ENCODE measurements at regions not wholly inside any gene's neighbourhood (a gene's known extent, or its start where the extent isn't known, plus 50 kb on each side); places are given as distances from the start of the nearest gene placed in this dataset.
"Not testable (repeated sequence)": the region's sequence is repeated elsewhere in the genome, so short reads cannot be mapped to it uniquely, and the experiment has no call there.

DNA sequence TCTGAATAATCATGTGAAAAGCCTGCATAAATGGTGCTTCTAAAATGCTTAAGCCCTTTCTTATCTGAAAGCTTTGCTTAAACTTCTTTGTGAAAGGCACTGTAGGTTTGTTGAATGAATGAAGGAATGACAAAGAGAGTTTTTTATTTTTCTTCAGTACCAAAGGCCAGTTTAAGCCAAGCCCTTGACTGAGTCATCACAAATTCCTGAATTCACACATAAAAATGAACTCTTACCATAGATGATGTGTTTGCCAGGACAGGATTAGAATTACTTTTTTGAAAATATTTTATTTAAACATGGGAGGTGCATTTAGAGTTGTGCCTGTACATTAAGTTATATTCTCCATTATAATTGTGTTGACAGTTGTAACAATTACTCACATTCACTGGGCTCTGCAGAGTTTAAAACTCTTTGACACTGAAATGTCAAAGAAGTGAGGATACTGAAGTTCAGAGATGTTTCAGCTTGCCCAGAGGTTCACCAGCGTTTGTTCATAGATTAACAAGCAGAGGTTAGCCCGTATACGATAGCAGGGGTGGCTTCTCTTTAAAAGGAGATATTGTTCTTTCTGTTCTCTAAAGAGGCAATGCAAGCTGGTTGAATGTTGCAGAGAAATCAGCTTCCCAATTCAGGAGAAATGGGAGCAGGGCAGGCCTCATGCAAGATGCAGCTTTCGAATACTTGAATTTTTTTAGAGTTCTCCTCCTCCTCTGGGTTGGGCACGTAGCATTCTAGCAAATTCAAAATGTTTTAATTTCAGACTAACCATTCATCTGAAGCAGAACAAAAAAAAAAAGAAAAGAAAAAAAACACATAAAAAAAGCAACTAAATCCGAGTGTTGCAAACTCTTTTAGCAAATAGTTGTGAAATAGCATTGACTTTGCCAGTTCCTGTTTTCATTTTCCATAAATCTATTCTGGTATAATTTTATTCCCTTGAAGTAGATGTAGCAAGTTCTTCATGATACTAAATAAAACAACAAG is 358.7 kb upstream of the KLF4 start:
- DNase-seq, result no peak

DNA sequence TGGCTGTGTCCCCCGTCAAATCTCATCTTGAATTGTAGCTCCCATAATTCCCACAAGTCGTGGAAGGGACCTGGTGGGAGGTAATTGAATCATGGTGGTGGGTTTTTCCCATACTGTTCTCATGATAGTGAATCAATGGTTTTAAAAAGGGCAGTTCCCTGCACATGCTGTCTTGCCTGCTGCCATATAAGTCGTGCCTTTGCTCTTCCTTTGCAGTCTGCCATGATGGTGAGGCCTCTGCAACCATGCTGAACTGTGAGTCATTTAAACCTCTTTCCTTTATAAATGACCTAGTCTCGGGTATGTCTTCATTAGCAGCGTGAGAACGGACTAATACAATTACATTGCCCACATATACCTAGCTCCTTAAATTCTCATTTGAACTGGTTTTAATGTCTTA is 353.0 kb upstream of the KLF4 start:
- no peak for DNase-seq

DNA sequence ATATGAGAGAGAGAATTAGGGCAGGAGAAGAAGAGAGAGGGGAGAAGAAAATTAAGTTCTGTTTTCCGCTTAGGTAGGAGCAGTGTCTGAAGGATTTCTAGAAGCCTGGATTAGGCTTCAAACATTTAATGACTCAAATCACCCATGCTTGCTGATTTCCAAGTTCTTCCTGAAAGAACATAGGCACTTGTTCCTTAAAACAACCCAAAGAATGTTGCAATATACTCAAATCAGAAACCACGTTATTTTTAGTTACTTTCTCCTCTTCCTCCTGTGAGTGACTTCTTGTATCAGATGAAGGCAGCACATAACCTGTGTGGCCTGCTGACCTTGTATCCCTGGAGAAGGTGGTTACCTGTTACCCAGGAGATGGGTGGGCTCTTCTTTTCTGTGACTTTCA is 351.5 kb upstream of the KLF4 start:
- DNase-seq, result no peak

DNA sequence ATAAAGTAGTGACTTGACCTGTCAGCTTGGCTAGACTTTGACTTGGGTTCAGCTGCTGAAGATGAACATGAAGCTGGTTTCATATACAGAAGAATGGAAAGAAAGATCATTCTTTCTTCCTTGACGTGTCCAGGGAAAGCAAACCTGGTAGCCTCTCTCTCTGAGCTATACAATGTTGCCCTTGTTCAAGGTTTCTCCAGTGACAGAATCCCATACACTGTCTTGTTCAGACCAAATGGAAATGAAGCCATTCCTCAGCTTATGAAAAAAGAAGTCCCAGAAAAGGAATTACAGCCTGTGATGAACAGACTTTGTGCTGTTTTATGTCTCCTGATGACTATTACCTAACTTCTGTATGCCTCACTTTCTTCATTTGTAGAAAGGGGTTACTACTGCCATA is 349.8 kb upstream of the KLF4 start:
- DNase-seq, result no peak

DNA sequence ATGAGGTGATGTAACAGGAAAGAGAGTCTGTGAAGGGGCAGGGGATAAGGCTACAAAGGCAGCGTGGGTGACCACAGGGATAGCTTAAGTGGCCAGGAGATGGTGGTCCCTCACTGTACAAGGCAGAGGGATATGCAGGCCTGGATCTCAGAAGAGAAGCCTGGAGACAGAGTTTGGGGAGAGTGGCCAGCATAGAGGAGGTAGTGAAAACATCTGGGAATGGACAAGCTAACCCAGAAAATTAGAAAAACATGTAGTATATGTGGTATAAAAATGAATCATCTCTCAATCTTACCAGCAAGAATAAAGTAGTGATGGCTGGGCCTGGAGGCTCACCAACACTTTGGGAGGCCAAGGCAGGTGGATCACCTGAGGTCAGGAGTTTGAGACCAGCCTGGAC is 349.2 kb upstream of the KLF4 start:
- no peak for DNase-seq

DNA sequence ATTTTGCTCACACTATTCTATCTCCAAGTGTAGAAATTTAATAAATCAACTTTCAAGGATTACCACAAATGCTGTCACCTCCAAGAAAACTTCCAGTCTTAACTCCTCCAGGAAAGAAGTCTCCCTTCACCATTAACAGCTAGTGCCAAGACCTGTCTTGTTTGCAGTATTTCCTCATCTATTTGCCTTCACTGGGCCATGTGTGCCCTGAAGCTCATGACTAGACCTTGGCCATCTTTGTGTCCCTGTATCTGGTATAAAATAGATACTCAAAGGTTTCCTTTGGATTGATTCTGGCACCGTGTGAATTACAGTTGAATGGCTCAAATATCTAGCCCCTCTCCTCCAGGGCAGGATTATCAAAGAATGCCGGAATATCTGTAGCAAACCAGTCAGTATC is 346.7 kb upstream of the KLF4 start:
- DNase-seq, result no peak

DNA sequence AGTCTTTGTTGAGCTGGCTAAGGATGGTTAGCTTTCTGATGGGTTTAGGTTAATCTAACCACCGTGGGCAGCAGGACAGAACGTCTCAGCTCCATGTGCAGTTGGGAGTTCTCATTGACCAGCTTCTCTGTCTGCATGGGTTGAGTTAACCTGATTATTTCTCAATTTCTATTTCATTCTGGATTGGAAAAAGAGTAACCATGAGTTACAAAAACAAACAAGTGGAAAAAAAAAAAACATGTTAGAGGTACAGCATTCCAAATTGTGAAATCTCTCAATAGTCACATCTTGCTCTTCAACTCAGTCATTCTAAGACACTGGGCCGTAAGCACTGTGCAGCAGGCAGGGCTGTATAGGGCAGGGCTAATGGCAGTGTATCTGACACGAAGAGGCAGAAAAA is 343.7 kb upstream of the KLF4 start:
- no peak for DNase-seq

DNA sequence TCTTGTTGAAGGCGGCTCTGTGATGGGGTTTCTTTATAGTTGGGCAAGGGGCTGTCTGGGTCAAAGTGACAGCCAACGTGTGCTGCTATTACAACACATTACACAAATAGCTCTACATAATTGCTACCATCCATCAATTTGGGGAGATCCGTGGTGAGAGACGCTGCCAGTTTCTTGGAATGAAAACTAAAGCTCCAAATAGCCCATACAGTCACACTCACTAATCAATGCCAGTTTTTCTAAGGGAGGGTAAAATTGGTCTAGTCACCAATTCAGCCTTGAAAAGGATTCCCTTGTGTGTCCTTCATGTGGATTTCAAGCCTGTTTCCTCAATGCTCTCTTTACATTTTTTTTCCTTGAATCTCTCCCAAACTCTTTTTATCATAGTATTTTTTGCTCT is 343.3 kb upstream of the KLF4 start:
- DNase-seq, result no peak

DNA sequence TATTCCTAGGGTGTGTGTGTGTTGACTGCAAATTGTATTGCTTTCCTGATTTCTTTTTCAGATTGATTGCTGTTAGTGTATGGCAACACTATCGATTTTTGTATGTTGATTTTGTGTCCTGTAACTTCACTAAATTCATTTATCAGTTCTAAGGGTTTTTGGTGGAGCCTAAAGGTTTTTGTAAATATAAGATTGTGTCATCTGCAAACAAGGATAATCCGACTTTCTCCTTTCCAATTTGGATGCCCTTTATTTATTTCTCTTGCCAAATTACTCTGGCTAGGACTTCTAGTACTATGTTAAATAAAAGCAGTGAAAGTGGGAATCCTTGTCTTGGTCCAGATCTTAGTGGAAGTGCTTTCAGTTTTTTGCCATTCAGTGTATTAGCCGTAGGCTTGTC is 340.9 kb upstream of the KLF4 start:
- DNase-seq, result no peak

DNA sequence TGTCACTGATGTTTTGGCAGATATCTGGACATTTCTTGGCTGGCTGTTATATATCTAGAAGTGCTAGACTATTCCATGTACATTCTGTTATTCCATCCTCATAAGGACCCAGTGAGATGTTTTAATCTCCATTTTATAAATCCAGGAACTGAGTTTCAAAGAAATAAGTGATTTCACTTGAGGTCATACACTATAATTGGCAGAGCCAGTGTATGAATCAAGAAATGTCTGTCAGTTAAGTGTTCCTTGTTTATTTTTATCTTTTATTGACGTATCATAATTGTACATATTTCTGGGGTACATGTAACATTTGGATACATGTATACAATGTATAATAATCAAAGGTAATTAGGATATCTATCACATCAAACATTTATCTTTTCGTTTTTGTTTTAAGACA is 338.3 kb upstream of the KLF4 start:
- no peak for DNase-seq

DNA sequence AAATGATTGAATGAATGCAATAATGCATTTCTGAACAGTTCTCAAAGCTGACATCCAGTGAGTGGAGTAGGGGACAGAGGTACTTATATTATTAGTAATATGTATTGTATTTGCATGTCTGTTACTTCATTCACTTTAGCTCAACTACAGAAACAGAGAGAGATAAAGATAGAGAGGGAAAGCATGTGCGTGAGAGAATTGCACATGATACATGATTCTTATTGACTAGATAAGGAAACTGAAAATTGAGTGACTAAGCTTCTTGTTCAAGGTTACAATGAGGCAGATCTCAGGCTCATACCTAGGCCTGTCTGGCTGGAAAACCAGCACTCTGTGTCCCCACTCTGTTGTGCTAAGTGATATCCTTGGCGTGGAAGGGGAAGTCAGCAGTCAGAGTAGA is 337.7 kb upstream of the KLF4 start:
- DNase-seq, result no peak

DNA sequence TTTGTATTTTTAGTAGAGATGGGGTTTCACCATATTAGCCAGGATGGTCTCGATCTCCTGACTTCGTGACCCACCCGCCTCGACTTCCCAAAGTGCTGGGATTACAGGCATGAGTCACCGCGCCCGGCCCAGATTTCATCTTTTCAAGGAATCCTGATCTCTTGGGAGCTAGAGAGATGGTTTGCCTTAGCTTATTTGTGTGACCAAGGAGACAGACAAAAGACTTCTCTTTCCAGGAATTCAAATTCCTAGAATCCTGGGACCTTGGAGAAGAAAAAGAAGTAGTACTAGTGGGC is 337.1 kb upstream of the KLF4 start:
- not testable (repeated sequence) for DNase-seq

DNA sequence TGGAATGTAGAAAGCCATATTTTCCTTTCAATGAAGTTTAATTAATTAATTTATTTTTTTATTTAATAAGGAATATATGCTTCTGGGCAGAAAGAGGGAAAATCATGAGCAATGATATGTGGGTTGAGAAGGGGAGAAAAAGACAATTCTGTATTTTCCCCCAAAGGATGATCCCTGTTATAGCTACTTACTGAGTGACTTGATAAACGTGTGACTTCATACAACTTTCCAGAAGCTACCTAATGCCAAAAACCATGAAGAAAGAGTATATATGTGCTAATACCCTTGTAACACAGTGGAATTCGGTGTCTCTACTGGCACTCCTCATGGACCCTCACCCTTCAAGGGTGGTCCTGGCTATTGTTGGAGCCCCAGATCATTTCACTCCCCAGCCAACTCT is 335.0 kb upstream of the KLF4 start:
- DNase-seq, result no peak

DNA sequence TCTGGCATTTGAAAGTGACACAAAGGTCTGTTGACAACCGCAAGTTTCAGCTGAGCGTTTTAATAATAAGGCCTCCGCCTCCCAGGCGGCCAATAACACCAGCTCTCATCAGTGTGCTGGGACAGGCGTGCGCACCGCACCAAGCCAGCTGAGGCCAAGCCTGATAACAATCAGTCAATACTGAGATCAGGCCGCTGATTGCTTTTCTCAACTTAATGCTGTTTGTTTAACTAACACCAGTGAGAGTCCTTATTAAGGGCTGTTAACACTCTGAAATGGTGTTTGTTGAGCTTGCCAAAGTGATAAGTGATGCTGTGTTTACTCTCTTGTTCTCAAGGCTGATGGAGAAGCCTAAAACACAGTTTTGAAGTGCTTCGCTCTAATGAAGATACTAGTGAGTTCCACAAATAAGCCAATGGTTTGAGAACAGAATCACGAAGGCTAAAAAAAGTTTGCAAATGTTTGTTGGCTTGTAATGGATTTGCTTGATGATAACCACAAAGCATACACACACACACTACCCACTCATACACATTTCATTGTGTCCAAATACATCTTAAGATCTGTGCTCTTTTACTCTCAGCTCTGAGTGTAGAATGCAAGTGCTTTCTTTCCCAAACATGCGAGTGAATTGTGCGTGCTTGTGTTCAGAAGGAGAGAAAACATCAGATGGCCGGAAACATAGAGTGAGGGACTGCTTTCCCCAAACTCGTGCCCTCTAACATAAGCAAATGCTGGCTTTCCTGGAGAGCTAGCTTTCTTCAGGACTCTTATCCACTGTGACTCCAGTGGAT is 330.4 kb upstream of the KLF4 start:
- no peak for DNase-seq

DNA sequence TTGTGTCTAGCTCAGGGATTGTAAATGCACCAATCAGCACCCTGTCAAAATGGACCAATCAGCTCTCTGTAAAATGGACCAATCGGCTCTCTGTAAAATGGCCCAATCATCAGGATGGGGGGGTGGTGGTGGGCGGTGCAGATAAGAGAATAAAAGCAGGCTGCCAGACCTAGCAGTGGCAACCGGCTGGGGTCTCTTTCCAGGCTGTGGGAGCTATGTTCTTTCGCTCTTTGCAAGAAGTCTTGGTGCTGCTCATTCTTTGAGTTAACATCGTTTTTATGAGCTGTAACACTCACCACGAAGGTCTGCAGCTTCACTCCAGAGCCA is 328.9 kb upstream of the KLF4 start:
- not testable (repeated sequence) for DNase-seq

DNA sequence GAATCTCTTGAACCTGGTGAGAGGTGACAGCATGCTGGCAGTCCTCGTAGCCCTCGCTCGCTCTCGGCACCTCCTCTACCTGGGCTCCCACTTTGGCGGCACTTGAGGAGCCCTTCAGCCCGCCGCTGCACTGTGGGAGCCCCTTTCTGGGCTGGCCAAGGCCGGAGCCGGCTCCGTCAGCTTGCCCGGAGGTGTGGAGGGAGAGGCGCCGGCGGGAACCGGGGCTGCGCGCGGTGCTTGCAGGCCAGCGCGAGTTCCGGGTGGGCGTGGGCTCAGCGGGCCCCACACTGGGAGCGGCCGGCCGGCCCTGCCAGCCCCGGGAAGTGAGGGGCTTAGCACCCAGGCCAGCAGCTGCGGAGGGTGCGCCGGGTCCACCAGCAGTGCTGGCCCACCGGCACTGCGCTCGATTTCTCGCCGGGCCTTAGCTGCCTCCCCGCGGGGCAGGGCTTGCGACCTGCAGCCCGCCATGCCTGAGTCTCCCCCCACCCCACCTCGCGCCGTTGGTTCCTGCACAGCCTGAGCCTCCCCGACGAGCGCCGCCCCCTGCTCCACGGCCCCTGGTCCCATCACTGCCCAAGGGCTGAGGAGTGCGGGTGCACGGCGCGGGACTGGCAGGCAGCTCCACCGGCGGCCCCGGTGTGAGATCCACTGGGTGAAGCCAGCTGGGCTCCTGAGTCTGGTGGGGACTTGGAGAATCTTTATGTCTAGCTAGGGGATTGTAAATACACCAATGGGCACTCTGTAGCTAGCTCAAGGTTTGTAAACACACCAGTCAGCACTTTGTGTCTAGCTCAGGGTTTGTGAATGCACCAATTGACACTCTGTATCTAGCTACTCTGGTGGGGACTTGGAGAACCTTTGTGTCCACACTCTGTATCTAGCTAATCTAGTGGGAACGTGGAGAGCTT is 328.3 kb upstream of the KLF4 start:
- DNase-seq, result not testable (repeated sequence)

DNA sequence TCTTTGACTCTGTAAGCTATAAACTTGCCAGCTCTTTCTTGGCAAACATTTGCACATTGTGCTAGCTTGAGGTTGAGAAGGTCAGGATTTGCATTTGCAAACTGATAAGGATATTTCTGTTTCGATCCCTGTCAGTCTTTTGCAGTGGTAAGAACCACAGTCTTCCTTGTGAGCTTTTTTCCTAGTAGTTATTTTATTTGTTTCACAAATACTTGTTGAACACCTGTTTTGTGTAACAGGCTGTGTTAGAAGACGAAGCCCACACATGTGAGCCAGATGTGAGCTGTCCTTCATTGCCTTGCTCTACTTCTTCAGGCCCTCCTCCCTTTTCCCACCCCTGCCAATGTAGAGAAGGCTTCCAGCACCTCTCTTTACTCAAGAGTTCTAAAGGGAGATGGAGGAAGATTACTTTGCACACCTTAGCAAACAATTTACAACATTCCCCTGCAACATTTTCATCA is 327.0 kb upstream of the KLF4 start:
- DNase-seq, result no peak

DNA sequence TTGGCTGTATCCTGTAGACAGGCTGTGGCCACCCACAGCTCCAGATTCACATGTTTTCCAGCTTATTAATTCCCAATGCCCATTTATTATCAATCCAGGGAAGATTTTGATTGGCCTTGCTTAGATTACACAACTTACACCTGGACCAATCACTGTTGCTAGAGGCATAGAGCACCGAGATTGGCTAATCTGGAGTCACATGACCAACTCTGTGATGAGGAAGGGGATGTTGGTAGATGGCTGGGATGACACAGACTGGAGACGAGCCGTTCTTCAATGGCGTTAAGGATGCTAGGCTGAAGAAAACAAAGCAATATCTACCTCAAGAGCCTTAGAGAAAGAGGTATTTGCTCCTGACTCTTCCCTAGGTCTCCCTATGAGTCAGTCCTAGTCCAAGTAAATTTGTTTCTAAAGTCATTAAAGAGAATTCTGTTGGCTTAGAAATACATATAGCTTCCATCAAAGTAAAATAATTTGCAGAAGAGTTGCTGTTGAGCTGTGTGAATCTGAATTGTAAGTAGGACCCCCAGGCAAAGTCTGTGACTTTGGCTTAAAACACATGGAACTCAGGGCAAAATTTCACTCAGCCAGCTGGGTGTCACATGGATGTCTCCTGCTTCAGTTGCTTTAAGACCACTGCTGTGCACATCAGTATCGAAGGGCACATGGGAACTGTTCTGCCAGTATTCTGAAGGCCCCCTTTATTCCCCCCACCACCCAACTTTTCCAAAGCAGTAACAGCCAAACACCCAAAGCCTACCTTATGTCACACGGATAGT is 326.4 kb upstream of the KLF4 start:
- no peak for DNase-seq

DNA sequence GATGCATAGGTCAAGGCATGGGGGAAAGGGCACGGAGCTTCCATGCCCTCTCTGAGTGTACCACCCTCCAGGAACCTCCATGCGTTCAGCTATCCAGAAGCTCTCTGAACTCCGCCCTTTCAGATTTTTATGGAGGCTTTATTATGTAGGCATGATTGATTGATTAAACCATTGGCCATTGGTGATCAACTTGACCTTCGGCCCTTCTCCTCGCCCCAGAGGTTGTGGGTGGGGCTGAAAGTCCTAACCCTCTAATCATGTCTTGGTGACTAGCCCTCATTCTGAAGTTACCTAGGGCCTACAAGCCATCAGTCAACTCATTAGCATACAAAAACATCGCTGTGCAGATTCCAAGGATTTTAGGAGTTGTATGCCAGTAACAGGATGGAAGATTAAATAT is 323.7 kb upstream of the KLF4 start:
- no peak for DNase-seq

DNA sequence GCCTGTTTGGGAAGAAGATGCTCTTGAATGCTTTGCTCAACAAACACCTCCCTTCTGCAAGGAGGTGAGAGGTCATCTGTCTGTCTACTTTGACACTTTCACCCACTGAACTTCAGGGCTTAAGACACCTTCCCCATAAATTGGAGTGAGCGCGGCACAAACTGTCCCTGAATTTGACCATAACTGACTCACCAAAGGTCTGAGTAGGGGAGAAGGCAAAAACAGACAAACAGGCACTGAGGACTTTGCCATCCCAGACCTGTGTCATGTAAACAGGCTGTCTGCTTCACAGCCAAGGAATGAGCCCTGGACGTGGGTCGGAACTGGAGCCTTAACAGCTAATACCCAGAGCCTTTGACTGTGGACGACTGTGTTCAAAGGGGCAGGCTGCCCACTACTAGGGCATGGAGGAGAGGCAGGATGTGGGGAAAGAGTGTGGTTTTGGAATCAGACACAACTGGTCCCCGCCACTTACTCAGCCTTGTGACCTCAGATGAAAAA is 320.9 kb upstream of the KLF4 start:
- no peak for DNase-seq

DNA sequence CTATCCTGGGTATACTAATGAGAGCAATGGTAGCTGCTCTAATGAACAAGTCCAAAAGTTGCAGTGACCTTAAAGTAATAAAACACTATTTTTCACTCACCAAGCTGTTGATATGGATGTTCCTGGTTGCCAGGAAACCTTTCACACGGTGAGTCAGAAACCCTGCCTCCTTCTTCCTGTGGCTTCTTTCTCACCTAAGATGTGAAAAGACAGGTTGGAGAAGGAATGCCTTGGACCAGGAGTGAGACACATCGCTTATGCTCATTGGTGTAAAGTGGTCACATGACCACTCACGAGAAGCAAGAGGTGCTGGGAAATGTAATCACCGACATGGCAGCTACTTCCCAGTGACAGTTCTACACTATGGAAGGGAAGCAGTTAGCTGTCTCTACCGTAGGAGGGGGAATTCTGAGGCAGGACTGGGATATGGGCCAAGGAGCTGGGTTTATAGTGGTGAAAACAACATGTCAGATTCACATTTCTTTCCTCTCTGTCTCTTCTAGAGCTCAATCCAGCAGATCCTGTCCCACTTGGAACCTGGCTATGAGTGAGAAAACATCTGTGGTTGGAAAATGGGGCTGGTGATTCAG is 320.4 kb upstream of the KLF4 start:
- no peak for DNase-seq

DNA sequence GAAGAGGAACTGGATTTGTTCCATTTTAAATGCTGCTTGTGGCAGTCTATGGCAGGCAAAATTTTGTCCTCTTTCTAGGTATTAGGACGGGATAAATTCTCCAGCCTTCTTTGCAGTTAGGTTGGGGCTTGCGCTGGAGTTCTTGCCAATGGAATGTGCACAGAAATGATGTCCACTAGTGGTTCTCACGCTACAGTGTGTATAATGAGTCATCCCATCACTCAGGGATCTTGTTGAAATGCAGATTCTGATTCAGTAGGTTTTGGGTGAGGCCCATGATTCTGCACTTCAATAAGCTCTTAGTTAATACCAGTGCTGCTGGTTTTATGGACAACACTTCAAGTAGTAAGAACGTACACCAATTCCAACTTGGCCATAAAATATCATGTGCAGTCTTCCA is 317.6 kb upstream of the KLF4 start:
- DNase-seq, result no peak
